GM18951 (cell line): ENCODE measurements at regions not wholly inside any gene's neighbourhood (a gene's known extent, or its start where the extent isn't known, plus 50 kb on each side); places are given as distances from the start of the nearest gene placed in this dataset.

Experiments used
- POLR2A ChIP-seq: IDR thresholded peaks from 4 replicates; pipeline ENCODE4 v1.6.1; 2011; ENCODE audit warnings: mild to moderate bottlenecking; ENCODE audit not compliant: insufficient read length, insufficient read depth; ENCODE audit errors: extremely low read depth
- in situ Hi-C: fragments of 300-500 bp; cut with MboI; formaldehyde crosslinking; loops from one replicate; pipeline ENCODE4 v1.12.0; 2022; ENCODE audit warnings: low sequenced_read_pairs, mixed read lengths, inconsistent platforms; ENCODE audit not compliant: unreplicated experiment

- no peak for TF ChIP-seq POLR2A
- in situ Hi-C loops: no loop called here
These were observed 2232.8 kb upstream of the WWC1 start for GRCh38 chr5:166058660-166059059.

DNA sequence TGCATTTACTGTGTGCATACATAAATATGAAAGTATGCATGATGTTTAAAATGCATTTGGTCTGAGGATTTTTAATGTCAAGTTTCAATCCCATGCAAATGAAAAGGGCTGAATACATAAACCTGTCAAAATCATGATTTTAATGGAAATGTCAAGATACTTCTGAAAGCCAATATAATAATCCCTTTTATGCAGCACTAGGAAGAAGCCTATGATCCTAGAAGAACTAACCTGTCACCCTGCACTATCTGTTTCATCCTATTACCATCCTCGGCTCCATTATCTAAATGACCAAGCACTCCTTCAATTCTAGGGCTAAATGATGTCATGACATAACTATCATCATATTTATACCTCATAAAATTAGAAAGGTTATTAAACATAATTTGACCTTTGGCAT, 2229.4 kb upstream of the WWC1 start:
- in situ Hi-C loops: no loop called here
- TF ChIP-seq POLR2A: no peak

DNA sequence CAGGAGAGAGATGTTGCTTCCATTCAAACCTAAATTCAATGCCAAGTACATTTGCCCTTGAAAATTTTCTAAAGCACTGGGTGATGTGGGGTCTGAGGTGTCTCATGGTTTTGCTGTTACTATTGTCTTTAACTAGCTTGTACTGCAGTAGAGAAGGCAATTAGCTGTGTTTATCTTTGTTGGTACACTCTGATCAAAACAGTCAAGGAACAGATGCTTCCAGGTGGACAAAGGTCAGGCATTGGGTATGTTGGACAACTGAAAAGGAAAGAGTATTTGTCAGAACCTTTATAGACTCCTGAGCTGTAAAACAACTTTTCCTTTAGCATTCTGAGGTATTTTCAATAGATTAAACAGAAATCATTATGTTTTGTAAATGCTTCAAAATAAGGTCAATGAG, 2228.7 kb upstream of the WWC1 start:
- TF ChIP-seq POLR2A: no peak
- in situ Hi-C loops: no loop called here

DNA sequence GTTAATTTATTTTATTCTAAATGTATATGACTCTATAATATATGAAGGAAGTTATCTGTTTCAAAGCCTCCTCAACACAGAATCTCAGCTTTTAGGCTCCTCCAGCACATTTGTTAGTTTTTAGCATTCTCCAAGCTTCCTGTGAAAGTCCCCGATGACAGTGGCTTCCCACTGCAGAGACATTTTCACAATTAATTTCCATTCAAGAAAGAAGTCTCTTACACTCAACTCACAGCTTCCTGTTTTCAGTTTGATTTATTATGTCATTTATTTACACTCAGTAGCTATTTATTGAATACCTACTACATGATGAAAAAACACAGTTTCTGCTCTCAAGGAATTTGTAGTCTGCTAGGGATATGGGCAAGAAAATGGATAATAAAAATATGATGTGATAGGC, 2228.2 kb upstream of the WWC1 start:
- in situ Hi-C loops: no loop called here
- no peak for TF ChIP-seq POLR2A

GRCh38 chr5:166068547-166069335, 2222.7 kb upstream of the WWC1 start:
- no peak for TF ChIP-seq POLR2A
- in situ Hi-C loops: no loop called here

DNA sequence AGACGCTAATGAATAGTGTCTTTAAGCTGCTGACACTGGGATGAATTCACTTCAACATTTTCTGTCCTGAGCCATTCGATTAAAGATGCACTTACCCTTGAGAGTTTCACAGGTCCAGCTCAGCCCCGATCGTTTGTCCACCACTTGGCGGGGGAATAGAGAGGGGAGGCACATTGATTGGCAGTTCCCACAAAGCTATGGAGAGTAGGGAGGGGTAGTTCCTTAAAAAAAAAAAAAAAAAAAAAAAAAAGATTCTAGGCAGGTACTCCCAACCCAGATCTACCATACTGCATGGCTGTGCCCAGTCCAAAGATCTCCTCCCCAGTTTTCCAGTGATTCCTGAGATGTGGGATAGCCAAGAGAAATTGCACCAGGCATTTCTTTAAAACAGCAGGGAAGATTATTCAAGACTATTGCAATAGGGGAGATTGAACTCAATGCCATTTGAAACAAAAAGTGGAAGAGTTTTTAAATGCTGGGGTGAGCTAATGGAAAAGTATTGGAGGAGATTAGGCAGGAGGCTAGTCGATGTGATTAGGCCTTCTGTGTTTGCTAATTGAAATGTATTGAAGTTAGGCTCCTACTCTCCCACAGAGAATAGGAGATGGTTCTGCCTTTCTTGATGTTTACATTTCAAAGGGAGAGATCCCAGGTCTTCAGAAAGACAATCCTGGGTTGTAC, 2217.4 kb upstream of the WWC1 start:
- in situ Hi-C loops: no loop called here
- TF ChIP-seq POLR2A: no peak

- no peak for TF ChIP-seq POLR2A
- in situ Hi-C loops: no loop called here
These were observed 2216.6 kb upstream of the WWC1 start for GRCh38 chr5:166074582-166075481.

GRCh38 chr5:166083183-166083959, 2208.1 kb upstream of the WWC1 start:
- in situ Hi-C loops: no loop called here
- TF ChIP-seq POLR2A: no peak

- no peak for TF ChIP-seq POLR2A
- in situ Hi-C loops: no loop called here
These were observed 2204.9 kb upstream of the WWC1 start for GRCh38 chr5:166086568-166086967.

DNA sequence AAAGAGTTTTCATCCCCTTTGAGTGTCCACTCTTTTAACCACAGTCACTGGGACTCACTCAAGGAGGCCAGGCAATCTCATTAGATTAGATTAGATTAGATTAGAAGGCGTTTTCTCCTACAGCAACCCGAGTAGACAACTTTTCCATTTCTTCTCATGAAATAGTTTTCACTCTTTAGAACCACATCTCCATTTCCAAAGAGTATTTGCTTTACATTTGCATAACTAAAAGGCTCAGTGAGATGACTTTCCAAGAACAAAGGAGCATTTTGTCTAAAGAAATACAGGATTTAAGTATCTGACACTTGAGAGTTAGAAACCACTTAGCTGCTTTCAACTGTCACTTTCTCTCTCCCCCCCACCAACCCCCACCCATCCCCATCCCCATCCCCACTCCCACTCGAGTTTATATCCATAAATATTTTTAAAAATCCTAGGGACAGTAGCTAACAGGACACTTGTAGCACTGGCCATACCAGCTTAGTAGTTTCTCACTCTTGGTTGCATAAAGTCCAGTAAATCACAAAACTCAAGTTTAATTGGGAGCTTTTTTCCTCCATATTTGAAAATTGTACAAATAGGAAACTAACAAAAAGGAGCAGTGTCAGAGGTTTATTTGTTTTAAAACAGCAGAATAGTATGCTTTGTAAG, 2202.9 kb upstream of the WWC1 start:
- in situ Hi-C loops: no loop called here
- TF ChIP-seq POLR2A: no peak

GRCh38 chr5:166091931-166092330, 2199.5 kb upstream of the WWC1 start:
- in situ Hi-C loops: no loop called here
- TF ChIP-seq POLR2A: no peak

GRCh38 chr5:166093312-166093711, 2198.1 kb upstream of the WWC1 start:
- in situ Hi-C loops: no loop called here

More at GRCh38 chr5:166093312-166093711, 2198.1 kb upstream of the WWC1 start:
- TF ChIP-seq POLR2A: no peak
